ENCODE measurements at regions not wholly inside any gene's neighbourhood (a gene's known extent, or its start where the extent isn't known, plus 50 kb on each side); places are given as distances from the start of the nearest gene placed in this dataset.

DNA sequence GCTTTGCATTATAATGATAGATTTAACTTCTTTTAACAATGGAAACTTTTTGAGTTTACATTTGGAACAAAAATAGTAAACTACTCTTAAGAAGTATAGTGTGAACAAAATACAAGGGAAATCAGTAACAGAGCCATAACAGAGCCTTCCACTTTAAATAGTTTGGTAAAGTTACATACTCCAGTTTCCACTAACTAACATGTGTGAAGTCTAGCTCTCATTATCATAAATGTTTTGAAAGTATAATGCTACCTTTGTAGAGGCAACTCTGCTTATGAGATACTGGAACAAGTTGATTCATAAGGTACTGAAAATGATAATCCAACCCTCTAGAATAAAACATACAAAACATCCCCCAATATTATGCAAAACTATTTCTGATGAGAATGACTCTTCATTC is 1155.1 kb upstream of the ADGRL2 start:
- intact Hi-C loops (cut with micrococcal nuclease; ENCODE audit: unreplicated experiment), result no loop called here
- DNase-seq, result no peak
- Mint-ChIP-seq H3K4me3 (ENCODE audit: low read depth, unreplicated experiment) (no peak overlapping the region), H3K4me1 (ENCODE audit: low read depth, unreplicated experiment) (no peaks in the 10 kb centered on the region), H3K27me3 (ENCODE audit: unreplicated experiment) (no peaks in the 10 kb centered on the region), H3K9me3 (ENCODE audit: low read depth, unreplicated experiment) (no peaks in the 10 kb centered on the region), H3K36me3 (ENCODE audit: insufficient read depth, unreplicated experiment) (no peaks in the 10 kb centered on the region), H3K27ac (ENCODE audit: unreplicated experiment) (no peak overlapping the region)
- no peak for TF ChIP-seq CTCF (IDR thresholded peaks at IDR 0.05; ENCODE audit: unreplicated experiment)
- CTCF ChIA-PET, result no interaction called here
- BruUV-seq (replicated peaks), result no TSS peak

- CTCF ChIA-PET, result interaction anchor here (0.6 kb wide), 1 partner anchor 330 kb away, joined by 4 read pairs; no protein-coding TSS in a partner anchor
- no peak for DNase-seq
- no TSS peak for BruUV-seq (replicated peaks)
- Mint-ChIP-seq H3K27me3 (ENCODE audit: unreplicated experiment) (no peaks in the 10 kb centered on the region), H3K4me1 (ENCODE audit: low read depth, unreplicated experiment) (no peaks in the 10 kb centered on the region), H3K9me3 (ENCODE audit: low read depth, unreplicated experiment) (no peaks in the 10 kb centered on the region), H3K36me3 (ENCODE audit: insufficient read depth, unreplicated experiment) (no peaks in the 10 kb centered on the region), H3K4me3 (ENCODE audit: low read depth, unreplicated experiment) (no peak overlapping the region), H3K27ac (ENCODE audit: unreplicated experiment) (no peak overlapping the region)
- no peak for TF ChIP-seq CTCF (IDR thresholded peaks at IDR 0.05; ENCODE audit: unreplicated experiment)
- intact Hi-C loops (cut with micrococcal nuclease; ENCODE audit: unreplicated experiment), result no loop called here
Observed at GRCh38 chr1:80640978-80641377, 1159.8 kb upstream of the ADGRL2 start.

GRCh38 chr1:80639777-80640533 is 1160.8 kb upstream of the ADGRL2 start:
- H3K27ac Mint-ChIP-seq (ENCODE audit: unreplicated experiment), result no peak overlapping the region
- no peak overlapping the region for H3K4me3 Mint-ChIP-seq (ENCODE audit: low read depth, unreplicated experiment)
- BruUV-seq (replicated peaks), result no TSS peak
- no peaks in the 10 kb centered on the region for H3K9me3 Mint-ChIP-seq (ENCODE audit: low read depth, unreplicated experiment)
- intact Hi-C loops (cut with micrococcal nuclease; ENCODE audit: unreplicated experiment), result no loop called here
- no peaks in the 10 kb centered on the region for H3K36me3 Mint-ChIP-seq (ENCODE audit: insufficient read depth, unreplicated experiment)
- DNase-seq, result no peak
- CTCF ChIA-PET, result no interaction called here
- no peak for TF ChIP-seq CTCF (IDR thresholded peaks at IDR 0.05; ENCODE audit: unreplicated experiment)
- H3K4me1 Mint-ChIP-seq (ENCODE audit: low read depth, unreplicated experiment), result peaks cover 3% of the 10 kb centered on the region
- no peaks in the 10 kb centered on the region for H3K27me3 Mint-ChIP-seq (ENCODE audit: unreplicated experiment)

DNA sequence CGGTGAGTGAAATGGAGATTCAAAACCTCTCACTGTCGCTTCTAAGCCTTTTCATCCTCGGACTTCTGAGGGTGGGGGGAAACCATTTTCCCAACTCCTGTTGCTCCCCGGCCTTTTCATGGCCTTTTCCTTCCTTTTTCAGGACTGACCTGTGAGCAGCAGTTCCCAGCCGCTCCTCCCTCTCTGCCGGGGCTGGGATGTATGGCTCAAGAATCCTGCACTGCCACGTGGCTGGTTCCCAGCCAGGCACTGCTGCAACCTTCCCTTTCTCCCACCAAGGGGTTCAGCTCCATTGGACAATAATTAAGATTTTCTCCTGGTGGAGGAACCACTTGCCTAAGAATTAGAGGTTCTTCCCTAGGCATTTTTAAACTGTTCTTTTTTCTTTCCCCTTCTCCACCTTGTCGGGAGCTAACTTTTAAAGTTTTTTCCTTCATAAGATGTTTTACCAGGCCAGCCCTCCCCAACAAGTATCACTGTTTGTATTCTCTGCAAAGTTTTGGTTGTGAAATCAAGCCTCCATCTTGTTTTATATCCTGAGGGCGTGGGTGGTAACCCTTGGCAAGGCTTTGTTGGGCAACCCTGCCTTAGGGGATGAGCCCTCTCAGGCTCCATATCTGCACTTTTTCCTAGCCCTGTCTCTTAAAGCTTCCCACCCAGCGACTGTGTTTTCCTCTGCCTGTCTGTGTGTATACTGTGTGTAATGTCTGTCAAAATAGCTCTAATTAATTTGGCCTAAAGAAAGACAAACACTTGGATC is 1166.6 kb upstream of the ADGRL2 start:
- no peak for DNase-seq
- no peak overlapping the region for H3K4me3 Mint-ChIP-seq (ENCODE audit: low read depth, unreplicated experiment)
- H3K36me3 Mint-ChIP-seq (ENCODE audit: insufficient read depth, unreplicated experiment), result no peaks in the 10 kb centered on the region
- H3K9me3 Mint-ChIP-seq (ENCODE audit: low read depth, unreplicated experiment), result no peaks in the 10 kb centered on the region
- CTCF ChIA-PET, result no interaction called here
- no TSS peak for BruUV-seq (replicated peaks)
- no peak for TF ChIP-seq CTCF (IDR thresholded peaks at IDR 0.05; ENCODE audit: unreplicated experiment)
- peaks cover 15% of the 10 kb centered on the region for H3K4me1 Mint-ChIP-seq (ENCODE audit: low read depth, unreplicated experiment)
- no peak overlapping the region for H3K27ac Mint-ChIP-seq (ENCODE audit: unreplicated experiment)
- intact Hi-C loops (cut with micrococcal nuclease; ENCODE audit: unreplicated experiment), result no loop called here
- H3K27me3 Mint-ChIP-seq (ENCODE audit: unreplicated experiment), result no peaks in the 10 kb centered on the region
